SK-N-MC (cell line): ENCODE measurements at regions not wholly inside any gene's neighbourhood (a gene's known extent, or its start where the extent isn't known, plus 50 kb on each side); places are given as distances from the start of the nearest gene placed in this dataset.
"Not testable (repeated sequence)": the region's sequence is repeated elsewhere in the genome, so short reads cannot be mapped to it uniquely, and the experiment has no call there.

Experiments used
- DNase-seq: peaks from one replicate; pipeline ENCODE4 v3.0.0-alpha.2; 2011; ENCODE audit warnings: low read depth, low spot score
- H3K27ac ChIP-seq: fragments of 200-600 bp; sonication (generic); 2 replicates; pipeline ENCODE4 v1.5.1; 2016; ENCODE audit warnings: mixed run types
- H3K36me3 ChIP-seq: fragments of 200-600 bp; sonication (generic); 2 replicates; pipeline ENCODE4 v1.6.1; 2017; ENCODE audit warnings: antibody characterized with exemption, low read length, mixed read lengths; ENCODE audit not compliant: insufficient read depth
- H3K4me3 ChIP-seq: fragments of 200-600 bp; sonication (generic); 2 replicates; pipeline ENCODE4 v1.5.1; 2016
- H3K9ac ChIP-seq: fragments of 200-600 bp; sonication (generic); 2 replicates; pipeline ENCODE4 v1.8.0; 2017; ENCODE audit warnings: mixed run types, mixed read lengths; ENCODE audit not compliant: insufficient read length
- H3K9me3 ChIP-seq: fragments of 200-600 bp; sonication (generic); 2 replicates; pipeline ENCODE4 v1.6.1; 2017; ENCODE audit warnings: low read depth, mild to moderate bottlenecking, antibody characterized with exemption, low read length, moderate library complexity, mixed read lengths
- EZH2 ChIP-seq: fragments of 200-600 bp; sonication (generic); IDR thresholded peaks from one replicate; pipeline ENCODE4 v1.6.1; 2017; ENCODE audit warnings: antibody characterized with exemption
- FOXP2 ChIP-seq: optimal IDR thresholded peaks from 2 replicates; pipeline ENCODE3; 2011; ENCODE audit warnings: mild to moderate bottlenecking, moderate library complexity; ENCODE audit not compliant: insufficient read depth; ENCODE audit errors: extremely low read length, control extremely low read depth
- POLR2AphosphoS5 ChIP-seq: IDR thresholded peaks from 2 replicates; pipeline ENCODE4 v1.6.1; 2012; ENCODE audit warnings: mild to moderate bottlenecking, low read depth, low read length, borderline replicate concordance

- no peak for TF ChIP-seq POLR2AphosphoS5
- TF ChIP-seq EZH2 = no peak
- TF ChIP-seq FOXP2 = no peak
- no peak overlapping the region for H3K9ac ChIP-seq
- no peak for DNase-seq
- H3K4me3 ChIP-seq = no peak overlapping the region
- no peaks in the 10 kb centered on the region for H3K36me3 ChIP-seq
- no peak overlapping the region for H3K27ac ChIP-seq
- H3K9me3 ChIP-seq = no peaks in the 10 kb centered on the region
Observed at GRCh38 chr7:20894806-20895205, 108.1 kb upstream of the SP8 start.

GRCh38 chr7:20895563-20895962 lies 108.9 kb upstream of the SP8 start:
- TF ChIP-seq EZH2 (no peak), FOXP2 (no peak), POLR2AphosphoS5 (no peak)
- H3K36me3 ChIP-seq = no peaks in the 10 kb centered on the region
- H3K9ac ChIP-seq = no peak overlapping the region
- no peak overlapping the region for H3K27ac ChIP-seq
- no peaks in the 10 kb centered on the region for H3K9me3 ChIP-seq
- no peak for DNase-seq
- no peak overlapping the region for H3K4me3 ChIP-seq

- no peak for DNase-seq
Observed at GRCh38 chr7:20896996-20897395, 110.3 kb upstream of the SP8 start.

GRCh38 chr7:20906801-20907453 lies 120.2 kb upstream of the SP8 start:
- DNase-seq = no peak
- Histone ChIP-seq H3K9me3 (no peaks in the 10 kb centered on the region), H3K36me3 (no peaks in the 10 kb centered on the region), H3K27ac (no peak overlapping the region), H3K4me3 (no peak overlapping the region), H3K9ac (no peak overlapping the region)
- no peak for TF ChIP-seq POLR2AphosphoS5
- no peak for TF ChIP-seq EZH2
- no peak for TF ChIP-seq FOXP2

More at GRCh38 chr7:20896996-20897395, 110.3 kb upstream of the SP8 start:
- Histone ChIP-seq H3K4me3 (no peak overlapping the region), H3K9ac (no peak overlapping the region), H3K27ac (no peak overlapping the region), H3K9me3 (no peaks in the 10 kb centered on the region), H3K36me3 (no peaks in the 10 kb centered on the region)
- TF ChIP-seq EZH2 (no peak), FOXP2 (no peak), POLR2AphosphoS5 (no peak)

- Histone ChIP-seq H3K9ac (no peak overlapping the region), H3K36me3 (no peaks in the 10 kb centered on the region), H3K4me3 (no peak overlapping the region), H3K9me3 (no peaks in the 10 kb centered on the region), H3K27ac (no peak overlapping the region)
- TF ChIP-seq EZH2 (no peak), POLR2AphosphoS5 (no peak), FOXP2 (no peak)
- DNase-seq = no peak
Observed at GRCh38 chr7:20911081-20911480, 124.4 kb upstream of the SP8 start.

- Histone ChIP-seq H3K9ac (no peak overlapping the region), H3K36me3 (no peaks in the 10 kb centered on the region), H3K27ac (no peak overlapping the region), H3K4me3 (no peak overlapping the region), H3K9me3 (no peaks in the 10 kb centered on the region)
- DNase-seq = no peak
- TF ChIP-seq EZH2 = no peak
- no peak for TF ChIP-seq POLR2AphosphoS5
- no peak for TF ChIP-seq FOXP2
Observed at GRCh38 chr7:20913853-20914252, 127.2 kb upstream of the SP8 start.

- Histone ChIP-seq H3K36me3 (no peaks in the 10 kb centered on the region), H3K9ac (no peak overlapping the region), H3K9me3 (no peaks in the 10 kb centered on the region), H3K27ac (no peak overlapping the region), H3K4me3 (no peak overlapping the region)
- DNase-seq = no peak
- TF ChIP-seq POLR2AphosphoS5 (no peak), EZH2 (no peak), FOXP2 (no peak)
Observed at GRCh38 chr7:20916311-20916710, 129.6 kb upstream of the SP8 start.

GRCh38 chr7:20917603-20918002 lies 130.9 kb upstream of the SP8 start:
- Histone ChIP-seq H3K27ac (no peak overlapping the region), H3K9ac (no peak overlapping the region), H3K4me3 (no peak overlapping the region), H3K36me3 (no peaks in the 10 kb centered on the region), H3K9me3 (no peaks in the 10 kb centered on the region)
- no peak for DNase-seq
- TF ChIP-seq POLR2AphosphoS5 = no peak
- TF ChIP-seq FOXP2 = no peak
- no peak for TF ChIP-seq EZH2

- Histone ChIP-seq H3K9ac (no peak overlapping the region), H3K4me3 (no peak overlapping the region), H3K36me3 (no peaks in the 10 kb centered on the region), H3K27ac (no peak overlapping the region), H3K9me3 (no peaks in the 10 kb centered on the region)
- DNase-seq = no peak
- no peak for TF ChIP-seq FOXP2
- TF ChIP-seq POLR2AphosphoS5 = no peak
- no peak for TF ChIP-seq EZH2
Observed at GRCh38 chr7:20918156-20918555, 131.5 kb upstream of the SP8 start.

GRCh38 chr7:20927178-20927577 lies 140.5 kb upstream of the SP8 start:
- not testable (repeated sequence) for H3K4me3 ChIP-seq, DNase-seq, H3K27ac ChIP-seq, H3K9ac ChIP-seq, H3K36me3 ChIP-seq, H3K9me3 ChIP-seq
